ENCODE measurements at regions not wholly inside any gene's neighbourhood (a gene's known extent, or its start where the extent isn't known, plus 50 kb on each side); places are given as distances from the start of the nearest gene placed in this dataset.
"Not testable (repeated sequence)": the region's sequence is repeated elsewhere in the genome, so short reads cannot be mapped to it uniquely, and the experiment has no call there.

DNA sequence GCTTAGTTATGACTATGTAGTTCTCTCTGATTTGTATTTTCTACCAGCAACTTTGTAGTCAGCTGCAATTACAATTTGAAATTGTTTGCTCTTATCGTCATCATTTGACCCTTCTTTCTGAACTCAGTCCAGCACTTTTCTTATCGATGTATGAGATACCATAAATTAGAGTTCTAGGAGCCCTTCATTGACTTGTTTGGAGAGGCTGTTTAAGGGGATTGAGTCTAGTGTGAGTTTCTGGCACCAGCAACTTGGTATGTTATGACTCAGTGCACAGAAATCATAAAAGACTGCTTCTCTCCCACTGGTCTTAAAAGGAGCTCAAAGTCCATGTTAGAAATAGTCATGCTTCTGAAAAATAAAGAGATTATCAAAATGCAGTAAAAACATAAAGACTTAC is 190.3 kb downstream of the TENT5A start:
- DNase-seq = no peak

GRCh38 chr6:81561731-81562130 is 190.8 kb downstream of the TENT5A start:
- no peak for DNase-seq

DNA sequence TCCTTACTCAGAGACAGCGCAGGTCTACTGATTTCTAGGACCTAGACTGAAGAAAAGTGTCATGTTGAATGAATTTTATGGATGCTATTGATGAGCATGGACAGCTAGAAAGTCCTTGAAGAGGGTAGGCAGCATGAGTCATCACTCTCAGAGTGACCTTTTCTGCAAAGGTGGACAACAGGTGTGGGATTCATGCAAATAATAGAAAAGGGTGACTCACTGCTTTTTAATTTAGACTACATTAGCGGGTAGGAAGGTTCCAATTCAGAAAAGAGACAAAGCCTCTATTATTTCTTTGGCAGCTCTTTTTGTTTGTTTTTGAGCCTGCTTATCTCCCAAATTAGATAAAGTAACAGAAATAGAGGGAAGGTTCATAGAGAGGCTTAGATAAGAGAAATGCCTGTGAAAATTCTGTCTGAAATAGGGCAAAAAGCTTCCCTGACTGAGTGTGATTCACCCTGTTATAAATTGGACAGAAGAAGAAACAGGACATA is 191.4 kb downstream of the TENT5A start:
- no peak for DNase-seq

DNA sequence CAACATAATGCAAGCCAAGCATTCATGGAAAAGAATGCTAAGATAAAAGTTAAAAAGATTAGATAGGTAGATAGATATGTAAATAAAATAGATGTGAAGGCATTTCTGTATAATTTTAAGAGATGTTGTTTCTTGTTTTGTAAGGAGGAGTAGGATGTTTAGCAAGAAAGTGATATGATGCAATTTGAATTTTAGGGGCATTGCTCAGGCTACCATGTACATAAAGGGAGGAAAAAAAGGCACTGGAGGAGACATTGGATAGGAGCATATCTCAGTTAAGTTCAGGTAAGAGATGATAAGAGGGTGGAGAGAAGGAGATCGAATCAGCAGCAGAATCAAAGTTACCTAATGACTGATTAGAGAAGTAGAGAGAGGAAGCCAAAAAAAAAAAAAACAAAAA is 194.7 kb downstream of the TENT5A start:
- no peak for DNase-seq

- DNase-seq = peak; percentile 15
Measured at GRCh38 chr6:81556551-81556950, 195.9 kb downstream of the TENT5A start.

GRCh38 chr6:81553216-81553615 is 199.3 kb downstream of the TENT5A start:
- DNase-seq = no peak

DNA sequence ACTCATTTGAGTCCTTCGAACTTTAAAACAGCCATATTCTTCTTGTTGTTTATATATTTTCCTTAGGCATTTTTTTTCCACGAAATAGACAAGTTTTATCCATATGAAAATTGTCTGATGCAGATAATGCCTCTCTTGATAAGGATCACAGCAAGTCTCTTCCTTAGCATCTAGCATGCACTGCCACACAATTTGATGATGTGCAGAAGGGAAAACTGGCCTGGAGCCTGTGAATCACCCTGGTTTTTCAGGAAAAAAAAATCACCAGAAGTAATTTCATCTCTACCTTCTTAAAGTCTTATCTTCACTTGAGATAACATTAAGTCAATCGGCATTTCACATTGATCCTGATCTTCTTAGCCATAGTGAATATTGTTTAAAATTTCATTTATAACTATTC is 199.8 kb downstream of the TENT5A start:
- no peak for DNase-seq

GRCh38 chr6:81547149-81547548 is 205.3 kb downstream of the TENT5A start:
- no peak for DNase-seq

DNA sequence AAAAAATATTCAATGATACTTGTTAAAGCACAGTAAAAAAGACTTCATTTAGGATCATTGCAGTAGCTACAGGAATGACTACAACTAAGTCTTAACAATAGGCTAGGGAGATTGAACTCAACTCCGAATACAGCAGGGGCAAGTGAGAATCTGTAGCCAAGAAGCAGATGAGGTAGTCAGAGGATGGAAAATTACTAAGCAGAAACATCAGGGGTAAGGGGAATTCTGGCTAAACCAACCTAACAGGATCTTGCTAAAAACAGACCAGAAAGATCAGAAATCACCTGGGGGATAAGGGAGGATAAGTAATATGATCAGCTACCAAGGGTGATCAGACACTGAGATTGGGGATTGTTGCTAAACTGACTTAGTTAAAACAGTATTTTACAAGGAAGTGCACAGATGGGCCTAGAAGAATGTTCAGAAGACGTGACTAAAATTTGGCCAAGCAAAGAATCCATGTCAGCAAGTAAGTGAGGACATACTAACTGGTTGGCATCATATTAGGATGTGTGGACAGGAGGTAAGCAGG is 217.5 kb downstream of the TENT5A start:
- DNase-seq = no peak

DNA sequence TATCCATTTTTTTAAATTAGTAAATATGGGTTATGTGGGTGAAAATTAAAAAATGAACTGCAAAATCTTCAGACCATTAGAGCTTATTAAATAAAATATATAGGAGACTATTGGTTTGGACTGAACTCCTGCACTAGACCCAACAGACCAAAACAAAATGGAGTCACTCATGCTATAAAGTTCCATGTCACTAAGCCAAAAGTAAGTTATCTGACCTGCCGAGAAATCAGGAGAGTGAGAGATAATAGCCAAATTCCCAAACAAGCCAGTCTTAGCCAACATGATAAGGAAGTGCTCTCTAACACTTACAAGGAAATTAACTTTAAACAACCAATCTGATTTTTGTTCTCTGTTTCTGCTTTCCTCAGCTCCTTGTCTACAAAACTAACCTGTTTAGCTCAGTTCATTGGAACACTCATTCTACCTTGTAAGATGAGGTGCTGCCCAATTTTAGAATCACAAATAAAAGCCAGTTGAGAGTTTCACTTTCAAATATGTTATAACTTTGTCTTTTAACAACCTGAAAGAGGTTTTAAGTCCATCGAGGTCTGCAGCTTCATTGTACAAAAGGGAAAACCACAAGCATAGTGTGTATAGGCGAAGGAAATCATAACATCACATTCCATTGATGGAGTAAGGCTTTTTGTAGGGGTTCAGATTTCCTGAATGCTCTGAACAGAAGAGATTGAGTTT is 220.5 kb downstream of the TENT5A start:
- no peak for DNase-seq

DNA sequence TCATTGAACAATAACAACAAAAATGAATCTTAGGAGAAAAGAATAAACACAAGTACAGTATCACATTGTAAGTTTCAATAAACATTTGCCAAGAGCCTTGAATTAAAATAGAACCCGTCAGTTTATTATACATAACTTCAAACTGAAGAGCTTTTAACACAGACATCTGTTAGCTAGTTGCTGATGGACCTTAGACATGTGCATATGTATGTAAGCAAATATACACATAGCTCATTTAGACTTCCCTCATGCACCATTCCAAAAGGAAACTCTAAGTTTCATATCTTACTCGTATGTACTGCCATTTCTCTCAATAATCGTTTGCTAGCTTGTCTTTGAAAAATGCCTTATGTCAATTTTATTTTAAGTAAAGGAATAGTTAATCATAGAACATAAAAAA is 235.0 kb downstream of the TENT5A start:
- DNase-seq = no peak

GRCh38 chr6:81515562-81516453 is 236.7 kb downstream of the TENT5A start:
- no peak for DNase-seq

DNA sequence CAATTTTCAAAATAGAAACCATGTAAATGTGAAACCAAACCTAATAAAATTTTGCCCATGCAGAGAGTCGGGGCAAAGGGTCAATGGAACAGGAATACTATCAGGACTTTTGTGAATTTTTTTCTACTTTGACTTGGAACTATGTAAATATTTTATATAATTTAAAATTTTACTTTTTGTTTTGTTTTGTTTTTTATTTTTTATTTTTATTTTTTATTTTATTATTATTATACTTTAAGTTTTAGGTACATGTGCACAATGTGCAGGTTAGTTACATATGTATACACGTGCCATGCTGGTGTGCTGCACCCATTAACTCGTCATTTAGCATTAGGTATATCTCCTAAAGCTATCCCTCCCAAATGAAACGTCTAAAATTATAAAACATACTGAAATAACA is 238.3 kb downstream of the TENT5A start:
- not testable (repeated sequence) for DNase-seq

GRCh38 chr6:81511423-81511822 is 241.1 kb downstream of the TENT5A start:
- peak; percentile 7 for DNase-seq

- DNase-seq = no peak
Measured at GRCh38 chr6:81495999-81496398, 256.5 kb downstream of the TENT5A start.

GRCh38 chr6:81491454-81492101 is 260.9 kb downstream of the TENT5A start:
- no peak for DNase-seq

DNA sequence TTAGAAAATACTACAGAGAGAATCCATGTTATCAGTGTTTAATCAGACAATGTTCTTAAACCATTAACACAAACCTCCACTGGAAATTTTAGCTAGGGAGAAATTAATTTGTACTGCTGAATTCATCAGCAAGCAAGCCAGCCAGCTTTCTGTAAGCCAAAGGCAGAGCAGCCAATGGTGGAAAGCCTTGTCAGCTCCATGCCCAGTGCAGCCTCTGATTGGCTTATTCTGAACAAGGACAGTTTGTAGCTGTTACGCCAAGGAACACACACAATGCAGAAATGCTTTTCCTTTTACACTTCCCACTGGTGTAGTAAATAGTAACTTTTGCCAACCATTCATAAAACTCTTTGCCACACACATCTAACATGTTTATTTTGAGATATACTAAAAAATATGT is 265.0 kb downstream of the TENT5A start:
- DNase-seq = no peak

DNA sequence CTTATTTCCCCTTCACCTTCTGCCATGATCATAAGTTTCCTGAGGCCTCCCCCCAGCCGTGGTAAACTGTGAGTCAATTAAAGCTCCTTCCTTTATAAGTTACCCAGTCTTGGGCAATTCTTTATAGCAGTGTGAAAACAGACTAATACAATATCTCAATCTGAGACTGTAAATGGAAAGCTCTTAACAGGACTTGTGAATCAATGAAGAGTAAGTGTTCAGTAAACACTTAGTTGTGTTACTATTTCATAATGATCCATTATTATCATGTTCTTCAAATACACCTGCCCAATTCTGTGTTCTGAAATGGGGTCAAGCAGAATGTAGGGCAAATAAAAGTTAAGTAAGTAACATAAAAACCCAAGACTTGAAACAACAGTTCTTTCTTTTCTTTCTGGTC is 266.2 kb downstream of the TENT5A start:
- DNase-seq = no peak

DNA sequence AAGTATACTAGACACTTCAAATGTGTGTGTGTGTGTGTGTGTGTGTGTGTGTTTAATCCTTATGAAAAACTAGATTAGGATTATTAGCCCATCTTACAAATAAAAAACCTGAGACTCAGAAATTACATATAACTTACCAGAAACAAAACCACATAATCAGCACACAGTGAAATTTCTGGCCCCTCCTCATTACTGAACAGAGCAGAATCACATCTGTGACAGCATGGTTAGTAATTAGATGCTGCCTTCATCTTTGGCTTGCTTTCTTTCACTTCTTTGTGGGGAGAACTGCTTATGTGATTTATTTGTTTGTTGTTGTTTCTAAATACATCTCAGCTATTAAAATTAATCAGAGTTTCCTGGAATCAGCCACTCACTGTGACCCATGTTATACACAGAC is 267.1 kb downstream of the TENT5A start:
- DNase-seq = no peak

- no peak for DNase-seq
Measured at GRCh38 chr6:81484251-81484650, 268.2 kb downstream of the TENT5A start.

- DNase-seq = peak; percentile 10
Measured at GRCh38 chr6:81480139-81480538, 272.3 kb downstream of the TENT5A start.

DNA sequence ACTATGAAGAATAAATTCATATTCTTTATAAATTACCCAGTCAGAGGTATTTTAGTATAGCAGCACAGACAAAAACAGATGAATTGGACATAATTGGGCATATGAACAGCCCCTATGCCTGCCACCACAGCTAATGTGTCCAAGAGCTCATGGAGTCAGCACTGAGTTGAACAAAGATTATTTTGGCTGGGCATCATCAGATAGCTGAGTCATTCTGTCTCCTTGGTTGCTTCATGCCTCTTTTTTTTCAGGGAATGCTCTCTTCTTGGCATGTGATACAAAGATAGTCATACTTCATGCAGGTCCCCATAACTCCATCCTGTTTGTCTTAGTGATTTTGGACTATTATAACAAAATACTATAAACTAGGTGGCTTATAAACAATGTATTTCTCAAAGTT is 275.6 kb downstream of the TENT5A start:
- no peak for DNase-seq

GRCh38 chr6:81475646-81476045 is 276.8 kb downstream of the TENT5A start:
- no peak for DNase-seq
